ENCODE measurements at regions not wholly inside any gene's neighbourhood (a gene's known extent, or its start where the extent isn't known, plus 50 kb on each side); places are given as distances from the start of the nearest gene placed in this dataset.
A peak's percentile ranks its signal among the peaks of the same experiment; 100 is the strongest.

GRCh38 chr15:96415513-96416217 lies 85.2 kb downstream of the NR2F2 start:
- no peak for DNase-seq (ENCODE audit: low spot score)

GRCh38 chr15:96416218-96416933 lies 85.9 kb downstream of the NR2F2 start:
- DNase-seq (ENCODE audit: low spot score): no peak

DNA sequence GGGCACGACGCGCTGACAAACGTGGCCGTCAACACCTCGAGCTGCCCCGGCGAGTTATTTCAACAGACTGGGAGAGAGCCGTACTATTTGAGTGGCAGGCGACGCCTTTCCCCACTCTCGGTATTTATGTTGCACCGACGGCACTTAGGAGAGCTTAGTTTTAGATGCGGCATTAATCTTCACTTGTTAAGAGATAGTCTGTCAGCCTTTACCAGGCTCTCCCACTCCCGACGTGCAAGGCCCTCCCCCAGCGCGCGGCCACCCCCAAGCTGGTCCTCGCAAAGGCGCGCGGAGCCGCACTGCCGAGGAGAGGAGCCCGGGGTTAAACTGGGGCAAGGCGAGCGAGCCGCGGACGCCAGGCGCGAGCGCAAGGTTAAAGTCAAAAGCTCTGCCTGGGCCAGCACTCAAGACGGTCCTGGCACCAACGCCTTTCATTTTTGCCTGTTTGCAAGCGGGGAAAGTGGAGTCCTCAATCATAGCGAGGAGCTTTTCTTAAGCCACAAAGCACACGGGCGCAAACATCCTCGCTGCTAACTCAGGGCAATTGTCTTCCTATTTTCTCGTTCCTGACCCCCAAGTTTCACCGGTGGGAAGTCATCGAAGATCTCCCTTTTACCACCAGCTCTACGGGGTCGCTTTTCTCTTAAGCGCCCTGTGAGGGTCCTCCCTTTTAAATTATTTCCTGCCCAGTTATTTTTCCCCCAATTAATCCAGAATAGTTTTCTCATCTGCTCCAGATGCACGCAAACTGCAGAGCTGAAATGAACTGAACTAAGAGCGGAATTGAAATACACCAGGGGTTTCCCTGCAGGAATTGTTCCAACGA lies 86.6 kb downstream of the NR2F2 start:
- DNase-seq (ENCODE audit: low spot score): peak; percentile 30

- no peak for DNase-seq (ENCODE audit: low spot score)
Measured at GRCh38 chr15:96417760-96418130, 87.2 kb downstream of the NR2F2 start.

GRCh38 chr15:96418146-96418545 lies 87.6 kb downstream of the NR2F2 start:
- DNase-seq (ENCODE audit: low spot score): no peak

DNA sequence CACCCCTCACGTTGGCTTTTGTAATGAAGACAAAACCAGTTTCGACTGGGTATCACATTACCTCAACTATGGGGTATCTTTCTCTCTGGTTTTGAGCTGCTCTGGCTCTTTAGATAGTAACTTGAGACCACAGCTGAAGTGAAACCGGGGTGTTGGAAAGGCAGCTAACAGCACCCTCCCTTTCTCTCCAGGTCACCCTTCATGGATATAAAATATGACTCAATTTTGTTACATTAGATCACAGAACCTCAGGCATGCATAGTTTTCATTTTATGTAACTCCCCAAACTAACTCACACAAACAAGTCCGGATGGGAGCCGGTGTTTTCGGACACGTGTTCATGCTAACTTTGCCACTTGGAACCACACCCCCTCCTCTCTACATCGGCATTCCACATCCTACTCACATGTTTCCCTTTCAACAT lies 90.7 kb downstream of the NR2F2 start:
- peak; percentile 30 for DNase-seq (ENCODE audit: low spot score)

GRCh38 chr15:96422125-96422524 lies 91.6 kb downstream of the NR2F2 start:
- DNase-seq (ENCODE audit: low spot score): no peak

DNA sequence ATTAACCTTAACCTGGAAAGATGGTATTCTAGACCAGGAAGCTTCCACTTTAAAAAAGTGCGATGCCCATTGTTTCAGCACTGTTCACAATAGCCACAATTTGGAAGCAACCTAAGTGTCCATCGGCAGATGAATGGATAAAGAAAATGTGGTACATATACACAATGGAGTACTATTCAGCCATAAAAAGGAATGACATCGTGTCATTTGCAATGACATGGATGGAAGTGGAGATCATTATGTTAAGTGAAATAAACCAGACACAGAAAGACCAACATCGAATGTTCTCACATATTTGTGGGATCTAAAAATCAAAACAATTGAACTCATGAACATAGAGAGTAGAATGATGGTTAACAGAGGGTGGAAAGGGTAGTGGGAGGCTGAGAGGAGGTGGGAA lies 94.2 kb downstream of the NR2F2 start:
- no peak for DNase-seq (ENCODE audit: low spot score)

DNA sequence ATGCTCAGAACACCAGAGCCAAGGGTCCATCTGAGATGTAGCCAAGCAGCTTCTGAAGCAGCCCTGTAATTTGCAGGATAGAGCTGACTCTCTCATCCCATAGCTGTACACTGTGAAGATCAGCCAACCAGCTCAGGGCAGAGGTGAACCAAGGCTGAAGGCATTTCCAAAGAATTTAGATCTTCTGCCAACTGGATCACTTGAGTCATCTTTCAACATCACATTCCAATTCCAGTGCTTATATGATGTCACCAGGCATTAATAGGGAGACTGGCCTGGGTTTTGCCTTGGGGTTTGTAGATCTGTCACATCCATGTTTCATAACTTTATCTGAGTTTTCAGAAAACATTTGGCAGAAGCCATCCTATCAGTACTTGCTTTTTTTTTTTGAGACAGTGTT lies 98.2 kb downstream of the NR2F2 start:
- peak; percentile 89 for DNase-seq (ENCODE audit: low spot score)

DNA sequence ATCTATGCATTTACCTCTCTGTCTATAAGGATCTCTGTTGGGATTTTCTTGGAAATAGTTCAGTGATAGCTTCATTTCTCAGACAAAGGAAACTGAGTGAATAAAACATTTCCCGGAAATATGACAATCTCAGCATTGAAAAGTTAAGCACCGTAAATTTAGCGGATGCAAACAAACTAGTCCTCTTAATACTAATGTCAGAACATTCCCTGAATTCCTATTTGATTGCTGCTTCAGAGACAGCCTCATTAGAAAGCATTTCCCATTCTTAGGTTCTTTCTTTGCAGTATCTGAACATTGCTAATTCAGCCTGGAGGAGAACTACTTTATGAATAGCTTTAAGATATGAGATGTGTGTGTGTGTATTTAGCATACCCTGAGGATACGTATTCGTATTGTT lies 101.3 kb downstream of the NR2F2 start:
- DNase-seq (ENCODE audit: low spot score): no peak

GRCh38 chr15:96435022-96435421 lies 104.5 kb downstream of the NR2F2 start:
- no peak for DNase-seq (ENCODE audit: low spot score)

- DNase-seq (ENCODE audit: low spot score): no peak
Measured at GRCh38 chr15:96435841-96436240, 105.3 kb downstream of the NR2F2 start.

DNA sequence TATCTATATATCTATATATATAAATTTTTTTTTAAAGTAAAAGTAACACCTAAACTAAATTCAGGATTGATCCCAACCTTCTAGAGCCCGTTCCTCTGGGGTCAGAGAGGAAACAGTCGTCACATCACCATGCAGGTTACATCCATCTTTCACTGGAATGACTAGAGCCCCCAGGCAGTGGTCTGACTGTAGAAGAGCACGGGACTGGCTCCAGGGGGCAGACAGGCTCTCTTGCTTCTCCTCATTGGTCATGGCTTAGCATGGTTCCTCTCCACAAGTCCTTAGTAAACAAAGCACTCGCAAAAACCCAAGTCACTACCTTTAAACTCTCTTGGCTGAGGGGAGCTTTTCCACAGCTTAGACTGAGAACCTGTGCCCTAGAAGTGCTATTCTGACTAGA lies 110.5 kb downstream of the NR2F2 start:
- no peak for DNase-seq (ENCODE audit: low spot score)

GRCh38 chr15:96442076-96442475 lies 111.6 kb downstream of the NR2F2 start:
- no peak for DNase-seq (ENCODE audit: low spot score)

GRCh38 chr15:96444865-96445264 lies 114.4 kb downstream of the NR2F2 start:
- no peak for DNase-seq (ENCODE audit: low spot score)

DNA sequence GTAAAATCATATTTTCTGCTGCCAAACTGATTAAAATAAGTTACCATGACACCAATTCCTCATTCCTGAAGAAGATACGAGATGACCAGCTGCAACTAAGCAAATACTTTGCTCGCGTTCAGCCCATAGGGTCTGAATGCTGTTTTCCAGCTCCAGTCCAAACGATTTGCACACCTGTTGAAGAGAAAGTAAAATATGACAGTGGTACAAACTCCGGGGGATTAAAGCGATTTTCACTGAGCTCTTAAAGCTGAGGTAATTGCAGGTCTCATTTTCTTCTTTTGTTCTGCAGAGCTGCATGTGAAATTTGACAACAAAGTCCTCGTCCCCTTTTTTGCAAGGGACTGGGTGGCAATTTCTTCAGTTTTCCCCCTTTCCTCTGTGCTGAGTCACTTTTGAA lies 118.4 kb downstream of the NR2F2 start:
- no peak for DNase-seq (ENCODE audit: low spot score)

GRCh38 chr15:96457841-96458240 lies 127.3 kb downstream of the NR2F2 start:
- no peak for DNase-seq (ENCODE audit: low spot score)

GRCh38 chr15:96460106-96460505 lies 129.6 kb downstream of the NR2F2 start:
- no peak for DNase-seq (ENCODE audit: low spot score)

DNA sequence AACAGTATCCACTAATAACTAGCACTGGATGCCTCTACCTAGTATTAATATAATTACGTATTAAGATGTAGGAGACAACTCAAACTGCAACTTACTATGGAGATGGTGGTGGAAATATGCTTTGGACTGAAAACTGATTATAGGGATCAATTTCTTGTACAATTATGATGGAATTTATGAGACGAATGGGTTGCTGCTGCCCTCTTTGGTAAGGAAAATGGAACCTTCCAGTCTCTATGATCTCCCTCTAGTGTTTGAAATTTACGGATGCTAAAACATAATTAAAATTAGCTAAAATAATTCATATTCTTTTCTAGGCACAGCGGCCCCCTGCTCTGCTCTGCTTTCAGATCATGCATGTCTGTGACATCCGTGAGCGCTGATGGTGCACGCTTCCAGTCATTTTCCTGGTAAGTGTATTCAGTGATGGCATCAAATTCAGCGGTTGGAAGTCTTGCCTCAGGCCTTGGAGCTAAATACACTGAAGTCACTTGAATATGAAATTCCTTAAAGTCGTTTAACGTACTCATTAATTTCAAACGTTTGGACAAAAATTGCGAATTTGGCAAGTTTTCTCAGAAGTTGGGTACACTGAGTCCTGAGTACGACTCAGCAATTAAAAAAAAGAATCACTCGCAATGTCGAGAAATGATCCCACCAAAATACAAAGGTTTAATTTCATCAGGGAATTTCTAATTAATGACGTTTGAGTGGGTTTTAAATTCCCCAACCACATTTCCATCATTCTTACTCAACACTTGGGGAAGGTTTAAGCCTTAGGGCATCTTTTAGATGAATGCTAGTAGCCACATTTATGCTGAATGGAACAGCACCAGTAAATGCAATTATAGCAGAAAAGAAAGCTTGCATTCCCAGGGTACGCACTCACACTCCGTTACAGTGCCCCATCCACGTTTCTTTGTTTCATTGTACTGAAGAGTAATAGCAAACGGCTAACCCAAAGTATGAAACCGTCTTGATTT lies 132.6 kb downstream of the NR2F2 start:
- peak; percentile 29 for DNase-seq (ENCODE audit: low spot score)

DNA sequence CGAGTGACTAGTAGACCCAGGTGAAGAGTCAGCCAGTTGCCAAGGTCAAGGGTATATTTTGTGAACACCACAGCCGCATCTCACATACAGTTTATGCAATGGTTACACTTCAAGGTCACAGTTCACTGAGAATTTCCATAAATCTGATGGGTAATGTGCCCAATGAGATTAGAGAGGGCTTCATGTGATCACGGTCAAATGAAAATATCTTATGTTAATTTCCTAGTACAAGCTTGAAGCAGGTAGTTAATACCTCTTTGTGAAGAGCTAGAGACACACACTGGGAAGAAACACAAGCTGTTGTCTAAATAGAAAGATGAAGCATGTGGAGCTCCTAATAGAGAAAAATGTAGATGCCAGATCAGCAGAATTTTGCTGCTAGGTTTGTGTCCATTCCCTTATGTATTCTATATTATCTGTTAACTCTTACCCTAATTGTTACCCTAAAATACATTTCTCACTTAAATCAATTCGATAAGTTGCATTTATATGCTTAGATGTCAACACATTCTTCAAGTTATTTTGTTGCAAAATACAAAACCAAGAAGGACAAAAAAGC lies 136.0 kb downstream of the NR2F2 start:
- DNase-seq (ENCODE audit: low spot score): no peak

GRCh38 chr15:96468036-96468435 lies 137.5 kb downstream of the NR2F2 start:
- no peak for DNase-seq (ENCODE audit: low spot score)

Data from GM03348 (cell line).